GM23338 (cell line): ENCODE measurements at regions not wholly inside any gene's neighbourhood (a gene's known extent, or its start where the extent isn't known, plus 50 kb on each side); places are given as distances from the start of the nearest gene placed in this dataset.

Experiments
- CREB1 ChIP-seq: fragments of 250-450 bp; sonication (Bioruptor Pico); IDR thresholded peaks from 2 replicates; pipeline ENCODE4 v1.5.0; 2020; ENCODE audit warnings: low read depth, mild to moderate bottlenecking, moderate library complexity
- EZH2 ChIP-seq: fragments of 200-600 bp; sonication (generic); IDR thresholded peaks from one replicate; pipeline ENCODE4 v1.8.0; 2017; ENCODE audit warnings: antibody characterized with exemption, mild to moderate bottlenecking, low read depth; ENCODE audit not compliant: unreplicated experiment
- EZH2phosphoT487 ChIP-seq: fragments of 200-600 bp; sonication (generic); IDR thresholded peaks from one replicate; pipeline ENCODE4 v1.8.1; 2018; ENCODE audit warnings: antibody characterized with exemption; ENCODE audit not compliant: unreplicated experiment
- JUNB ChIP-seq: IDR thresholded peaks from one replicate; pipeline ENCODE4 v1.6.1; 2016; ENCODE audit warnings: antibody characterized with exemption; ENCODE audit not compliant: unreplicated experiment
- NANOG ChIP-seq: IDR thresholded peaks from 2 replicates; pipeline ENCODE4 v1.6.1; 2016; ENCODE audit warnings: antibody characterized with exemption, borderline replicate concordance
- POLR2AphosphoS5 ChIP-seq: IDR thresholded peaks from 2 replicates; pipeline ENCODE4 v1.6.1; 2016; ENCODE audit warnings: antibody characterized with exemption, low read depth
- ZNF114 ChIP-seq: fragments of 250-450 bp; sonication (Bioruptor Pico); IDR thresholded peaks from 2 replicates; pipeline ENCODE4 v1.5.0; 2020; ENCODE audit warnings: mild to moderate bottlenecking, moderate library complexity
- ZNF331 ChIP-seq: fragments of 250-450 bp; sonication (Bioruptor Pico); IDR thresholded peaks from 2 replicates; pipeline ENCODE4 v1.5.0; 2020; ENCODE audit warnings: low read depth, mild to moderate bottlenecking, moderate library complexity
- TF ChIP-seq, protein P1 (sequence below): IDR thresholded peaks from one replicate; pipeline ENCODE4 v1.6.1; 2018; ENCODE audit warnings: antibody characterized with exemption; ENCODE audit not compliant: unreplicated experiment
- TF ChIP-seq, protein P2 (sequence below), 2 experiments: fragments of 200-600 bp in 1 of 2; sonication (generic) in 1 of 2; conservative IDR thresholded peaks; 2 replicates each; pipeline versions ENCODE4 v1.5.1 to v1.6.1; 2016 to 2017; ENCODE audit warnings: antibody characterized with exemption in 2 of 2, low read depth in 2 of 2, mild to moderate bottlenecking in 2 of 2, moderate library complexity in 1 of 2
- TF ChIP-seq, protein P3 (sequence below): IDR thresholded peaks from 2 replicates; pipeline ENCODE4 v1.6.1; 2016; ENCODE audit warnings: antibody characterized with exemption

DNA sequence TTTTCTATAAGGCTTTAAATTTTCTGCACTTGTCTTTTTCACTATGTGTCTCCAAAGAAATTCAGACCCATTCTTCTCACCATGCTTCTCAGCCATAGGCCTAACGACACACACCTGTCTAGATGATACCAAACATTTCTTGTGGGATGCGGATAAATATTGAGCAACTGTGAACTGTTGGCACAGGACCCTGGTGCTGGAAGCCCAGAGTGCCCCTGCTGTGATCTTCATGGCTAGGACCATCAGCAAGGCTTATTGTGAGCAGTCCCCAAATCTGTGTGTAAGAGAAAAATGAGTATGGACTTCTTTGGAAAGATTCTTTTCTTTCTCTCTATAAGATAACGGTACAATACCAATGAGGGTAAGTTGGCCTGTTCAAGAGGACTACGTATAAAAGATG is 54.1 kb upstream of the NCK2 start:
- TF ChIP-seq, protein P1, sequence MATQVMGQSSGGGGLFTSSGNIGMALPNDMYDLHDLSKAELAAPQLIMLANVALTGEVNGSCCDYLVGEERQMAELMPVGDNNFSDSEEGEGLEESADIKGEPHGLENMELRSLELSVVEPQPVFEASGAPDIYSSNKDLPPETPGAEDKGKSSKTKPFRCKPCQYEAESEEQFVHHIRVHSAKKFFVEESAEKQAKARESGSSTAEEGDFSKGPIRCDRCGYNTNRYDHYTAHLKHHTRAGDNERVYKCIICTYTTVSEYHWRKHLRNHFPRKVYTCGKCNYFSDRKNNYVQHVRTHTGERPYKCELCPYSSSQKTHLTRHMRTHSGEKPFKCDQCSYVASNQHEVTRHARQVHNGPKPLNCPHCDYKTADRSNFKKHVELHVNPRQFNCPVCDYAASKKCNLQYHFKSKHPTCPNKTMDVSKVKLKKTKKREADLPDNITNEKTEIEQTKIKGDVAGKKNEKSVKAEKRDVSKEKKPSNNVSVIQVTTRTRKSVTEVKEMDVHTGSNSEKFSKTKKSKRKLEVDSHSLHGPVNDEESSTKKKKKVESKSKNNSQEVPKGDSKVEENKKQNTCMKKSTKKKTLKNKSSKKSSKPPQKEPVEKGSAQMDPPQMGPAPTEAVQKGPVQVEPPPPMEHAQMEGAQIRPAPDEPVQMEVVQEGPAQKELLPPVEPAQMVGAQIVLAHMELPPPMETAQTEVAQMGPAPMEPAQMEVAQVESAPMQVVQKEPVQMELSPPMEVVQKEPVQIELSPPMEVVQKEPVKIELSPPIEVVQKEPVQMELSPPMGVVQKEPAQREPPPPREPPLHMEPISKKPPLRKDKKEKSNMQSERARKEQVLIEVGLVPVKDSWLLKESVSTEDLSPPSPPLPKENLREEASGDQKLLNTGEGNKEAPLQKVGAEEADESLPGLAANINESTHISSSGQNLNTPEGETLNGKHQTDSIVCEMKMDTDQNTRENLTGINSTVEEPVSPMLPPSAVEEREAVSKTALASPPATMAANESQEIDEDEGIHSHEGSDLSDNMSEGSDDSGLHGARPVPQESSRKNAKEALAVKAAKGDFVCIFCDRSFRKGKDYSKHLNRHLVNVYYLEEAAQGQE: no peak
- TF ChIP-seq, protein P2, sequence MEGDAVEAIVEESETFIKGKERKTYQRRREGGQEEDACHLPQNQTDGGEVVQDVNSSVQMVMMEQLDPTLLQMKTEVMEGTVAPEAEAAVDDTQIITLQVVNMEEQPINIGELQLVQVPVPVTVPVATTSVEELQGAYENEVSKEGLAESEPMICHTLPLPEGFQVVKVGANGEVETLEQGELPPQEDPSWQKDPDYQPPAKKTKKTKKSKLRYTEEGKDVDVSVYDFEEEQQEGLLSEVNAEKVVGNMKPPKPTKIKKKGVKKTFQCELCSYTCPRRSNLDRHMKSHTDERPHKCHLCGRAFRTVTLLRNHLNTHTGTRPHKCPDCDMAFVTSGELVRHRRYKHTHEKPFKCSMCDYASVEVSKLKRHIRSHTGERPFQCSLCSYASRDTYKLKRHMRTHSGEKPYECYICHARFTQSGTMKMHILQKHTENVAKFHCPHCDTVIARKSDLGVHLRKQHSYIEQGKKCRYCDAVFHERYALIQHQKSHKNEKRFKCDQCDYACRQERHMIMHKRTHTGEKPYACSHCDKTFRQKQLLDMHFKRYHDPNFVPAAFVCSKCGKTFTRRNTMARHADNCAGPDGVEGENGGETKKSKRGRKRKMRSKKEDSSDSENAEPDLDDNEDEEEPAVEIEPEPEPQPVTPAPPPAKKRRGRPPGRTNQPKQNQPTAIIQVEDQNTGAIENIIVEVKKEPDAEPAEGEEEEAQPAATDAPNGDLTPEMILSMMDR (conservative IDR thresholded peaks at IDR 0.05; ENCODE audit: low read depth in 2 of 2): no peak
- TF ChIP-seq EZH2: no peak
- TF ChIP-seq, protein P3, sequence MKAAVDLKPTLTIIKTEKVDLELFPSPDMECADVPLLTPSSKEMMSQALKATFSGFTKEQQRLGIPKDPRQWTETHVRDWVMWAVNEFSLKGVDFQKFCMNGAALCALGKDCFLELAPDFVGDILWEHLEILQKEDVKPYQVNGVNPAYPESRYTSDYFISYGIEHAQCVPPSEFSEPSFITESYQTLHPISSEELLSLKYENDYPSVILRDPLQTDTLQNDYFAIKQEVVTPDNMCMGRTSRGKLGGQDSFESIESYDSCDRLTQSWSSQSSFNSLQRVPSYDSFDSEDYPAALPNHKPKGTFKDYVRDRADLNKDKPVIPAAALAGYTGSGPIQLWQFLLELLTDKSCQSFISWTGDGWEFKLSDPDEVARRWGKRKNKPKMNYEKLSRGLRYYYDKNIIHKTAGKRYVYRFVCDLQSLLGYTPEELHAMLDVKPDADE: no peak
- no peak for TF ChIP-seq POLR2AphosphoS5
- TF ChIP-seq EZH2phosphoT487: no peak
- no peak for TF ChIP-seq JUNB
- TF ChIP-seq CREB1 (CRISPR knock-in tag): no peak
- TF ChIP-seq NANOG: no peak
- TF ChIP-seq ZNF331 (CRISPR knock-in tag): no peak
- TF ChIP-seq ZNF114 (CRISPR knock-in tag): no peak
